LoVo (cell line): ENCODE measurements at regions not wholly inside any gene's neighbourhood (a gene's known extent, or its start where the extent isn't known, plus 50 kb on each side); places are given as distances from the start of the nearest gene placed in this dataset.

Source experiments
- DNase-seq: peaks from one replicate; pipeline ENCODE4 v3.0.0-alpha.2; 2016; ENCODE audit warnings: low spot score

DNA sequence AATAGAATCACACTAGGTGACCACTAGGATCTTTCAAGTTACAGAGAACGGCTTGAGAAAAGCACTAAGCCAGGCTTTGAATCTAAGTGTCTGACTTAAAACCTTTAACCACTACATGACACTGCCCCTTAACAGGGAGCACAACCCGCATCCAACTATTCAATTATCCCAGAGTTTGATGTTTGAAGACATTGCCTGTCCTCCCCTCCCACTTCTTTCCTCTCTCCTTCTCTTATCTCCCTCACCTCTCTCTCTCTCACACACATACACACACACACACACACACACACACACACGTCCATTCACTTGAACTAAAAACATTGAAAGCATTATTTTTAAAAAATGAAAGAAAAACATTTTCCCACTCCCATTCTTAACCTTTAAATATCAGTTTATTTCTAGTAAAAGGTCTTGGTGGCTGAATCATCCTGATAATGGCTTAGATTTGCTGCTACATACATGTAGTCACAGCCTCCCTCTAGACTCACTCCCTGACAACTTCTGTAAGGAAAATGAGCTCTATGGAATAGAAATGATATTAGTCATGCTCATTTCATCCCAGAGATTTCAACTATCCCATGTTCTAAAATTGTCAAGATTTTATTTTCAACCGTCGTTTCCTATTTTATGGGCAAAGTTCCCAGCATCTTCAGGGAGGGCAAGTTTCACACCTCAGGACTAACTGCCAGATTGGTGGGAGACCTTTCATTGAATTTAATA, 53.5 kb upstream of the RAP1B start:
- DNase-seq: no peak

DNA sequence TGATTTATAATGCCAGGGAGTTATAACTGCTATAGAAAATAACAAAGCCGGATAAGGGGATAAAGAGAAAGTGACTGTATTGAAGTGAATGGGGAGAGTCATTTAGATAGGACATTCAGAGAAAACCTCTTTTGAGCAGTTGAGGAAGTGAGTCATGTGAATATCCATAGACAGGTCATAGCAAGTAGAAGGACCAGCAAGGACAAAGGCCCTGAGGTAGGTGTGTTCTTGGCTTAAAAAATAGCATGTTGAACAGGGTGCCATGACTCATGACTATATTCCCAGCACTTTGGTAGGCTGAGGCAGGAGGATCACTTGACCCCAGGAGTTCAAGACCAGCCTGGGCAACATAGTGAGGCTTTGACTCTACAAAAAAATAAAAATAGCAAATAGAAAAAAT, 51.5 kb upstream of the RAP1B start:
- DNase-seq: no peak

- no peak for DNase-seq
Measured at GRCh38 chr12:68559984-68560850, 50.5 kb upstream of the RAP1B start.

GRCh38 chr12:68560851-68561422, 49.8 kb upstream of the RAP1B start:
- no peak for DNase-seq
